Activated CD8-positive, alpha-beta memory T cell treated with anti-CD3 and anti-CD28 coated beads for 48 hours (primary cell): ENCODE measurements at regions not wholly inside any gene's neighbourhood (a gene's known extent, or its start where the extent isn't known, plus 50 kb on each side); places are given as distances from the start of the nearest gene placed in this dataset.

Experiments
- DNase-seq, 3 experiments: peaks; one replicate each; pipeline ENCODE4 v3.0.0-alpha.2; 2020; ENCODE audit warnings: low read depth in 2 of 3, low spot score in 2 of 3

DNA sequence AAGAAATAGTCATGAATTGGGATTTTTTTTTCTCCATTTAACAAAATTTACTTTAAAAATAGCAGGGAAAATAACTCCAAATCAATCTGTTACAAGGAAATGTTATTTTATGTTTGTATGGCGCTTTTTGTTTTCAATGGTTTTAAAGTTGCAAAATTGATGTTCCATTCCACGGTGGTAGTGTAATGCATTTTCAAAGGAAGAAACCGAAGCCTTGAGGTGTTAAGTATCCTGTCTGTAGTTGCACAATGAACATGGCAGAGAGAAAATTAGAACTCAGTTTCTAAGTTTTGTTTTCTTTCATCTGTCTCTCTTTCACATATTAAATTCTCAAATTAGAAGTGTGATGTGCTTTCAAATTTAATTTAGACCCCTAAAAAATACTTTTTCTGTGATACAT, 841.8 kb downstream of the USP25 start:
- no peak for DNase-seq

DNA sequence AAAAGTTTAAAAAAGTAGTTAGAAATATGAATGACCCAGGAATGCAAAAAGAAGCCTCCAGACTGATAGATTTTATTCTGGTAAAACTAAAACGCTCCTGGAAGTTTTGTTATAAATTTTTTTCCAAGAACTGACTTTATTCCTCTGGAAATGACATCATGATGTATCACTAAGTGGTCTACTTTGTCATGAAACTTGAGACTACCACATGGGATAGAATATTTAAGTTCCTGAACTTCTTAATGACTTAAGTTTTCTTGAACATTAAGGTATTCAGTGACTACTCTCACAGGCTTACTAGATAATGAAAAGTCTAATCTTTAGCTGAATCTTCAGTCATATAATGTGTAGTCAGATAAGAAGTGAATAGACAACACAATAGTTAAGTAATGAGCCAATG, 842.2 kb downstream of the USP25 start:
- DNase-seq: no peak

DNA sequence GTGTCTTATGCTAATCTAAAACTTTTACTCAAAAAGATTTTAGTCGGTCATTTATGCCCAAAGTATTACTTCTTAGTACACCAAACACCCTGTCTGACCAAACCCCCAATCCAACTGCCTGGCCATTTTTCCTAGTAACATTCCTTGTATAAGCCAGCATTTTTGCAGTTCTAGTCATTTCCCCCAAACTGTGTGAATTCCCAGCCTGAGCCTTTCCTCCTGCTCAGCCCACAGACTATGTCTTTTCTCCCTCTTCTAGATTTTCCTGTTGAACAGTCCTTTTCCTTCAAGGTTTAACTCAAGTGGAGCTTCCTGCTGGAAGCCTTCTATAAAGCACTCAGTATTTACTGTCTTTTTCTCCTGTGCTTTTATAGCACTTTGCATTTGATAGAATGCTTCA, 843.8 kb downstream of the USP25 start:
- DNase-seq: no peak

DNA sequence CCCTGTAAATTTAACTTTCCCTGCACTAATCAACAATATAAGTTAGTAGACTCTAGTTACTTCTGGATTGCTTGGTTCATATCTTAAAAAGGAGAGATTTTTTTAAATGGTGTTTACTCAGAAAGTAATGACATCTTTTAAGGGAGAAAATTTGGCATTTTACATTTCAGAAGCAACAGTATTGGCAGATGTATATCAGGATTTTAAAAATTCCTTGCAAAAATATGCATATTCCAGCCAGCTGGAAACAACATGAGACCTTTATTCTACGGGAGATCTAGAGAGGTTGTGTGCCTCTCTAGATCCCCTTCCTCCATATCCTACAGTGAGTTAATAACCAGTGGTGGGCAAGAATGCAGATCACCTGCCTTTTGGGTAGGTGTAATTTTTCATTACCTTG, 848.2 kb downstream of the USP25 start:
- no peak for DNase-seq

DNA sequence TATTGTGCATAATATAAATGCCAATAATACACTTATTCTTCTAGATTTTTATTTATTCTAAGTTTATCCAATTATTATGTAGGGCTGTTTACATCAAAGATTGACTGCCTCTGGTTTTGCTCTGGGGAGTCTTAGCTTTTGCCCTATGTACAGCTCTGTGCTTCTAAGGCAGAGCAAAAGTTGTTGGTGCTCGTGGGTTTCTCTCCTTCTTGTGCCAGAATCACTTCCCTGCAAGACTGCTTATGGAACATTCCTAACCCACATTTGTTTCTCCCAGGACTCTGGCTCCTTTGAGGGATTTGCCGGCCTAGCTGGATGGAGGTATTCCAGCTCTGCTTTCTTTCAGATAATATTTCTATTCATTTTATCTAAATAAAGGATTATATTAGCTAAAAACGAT, 849.1 kb downstream of the USP25 start:
- no peak for DNase-seq

DNA sequence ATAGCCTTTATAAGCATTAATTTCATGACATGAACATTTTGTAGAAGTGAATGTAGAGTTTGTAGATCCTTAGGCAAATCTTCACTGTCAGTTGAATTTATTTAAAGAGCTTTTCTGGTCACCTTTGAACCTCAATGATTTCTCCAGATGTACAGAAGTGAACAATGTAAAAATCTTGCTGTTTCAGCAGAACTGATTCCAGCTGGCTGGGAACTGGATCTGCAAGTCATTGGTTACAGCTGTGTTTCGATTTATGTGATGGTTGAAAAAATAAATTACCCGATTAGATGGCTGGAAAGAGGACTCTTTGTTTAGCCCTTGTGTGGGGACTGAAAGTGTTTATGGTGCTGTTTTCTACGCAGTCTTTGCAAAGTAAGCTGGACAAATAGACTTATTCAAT, 849.8 kb downstream of the USP25 start:
- no peak for DNase-seq

DNA sequence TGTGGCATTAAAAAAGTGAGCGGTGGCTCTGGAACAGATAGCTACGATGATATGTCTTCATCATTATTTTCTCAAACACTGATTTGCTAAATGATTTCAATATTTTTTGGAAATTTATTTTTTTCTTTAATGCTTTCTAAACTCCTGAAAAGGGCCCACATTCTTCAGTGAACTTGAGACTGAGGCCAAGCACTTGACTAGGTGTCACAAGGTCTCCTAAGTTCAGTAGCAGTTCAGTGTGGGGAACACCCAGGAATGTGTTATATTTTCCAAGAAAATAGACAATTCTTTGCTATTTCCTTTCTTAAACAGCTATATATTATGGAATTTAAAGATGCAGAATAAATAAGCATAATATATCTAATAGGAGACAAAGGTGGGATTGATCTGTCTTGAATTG, 850.9 kb downstream of the USP25 start:
- no peak for DNase-seq

DNA sequence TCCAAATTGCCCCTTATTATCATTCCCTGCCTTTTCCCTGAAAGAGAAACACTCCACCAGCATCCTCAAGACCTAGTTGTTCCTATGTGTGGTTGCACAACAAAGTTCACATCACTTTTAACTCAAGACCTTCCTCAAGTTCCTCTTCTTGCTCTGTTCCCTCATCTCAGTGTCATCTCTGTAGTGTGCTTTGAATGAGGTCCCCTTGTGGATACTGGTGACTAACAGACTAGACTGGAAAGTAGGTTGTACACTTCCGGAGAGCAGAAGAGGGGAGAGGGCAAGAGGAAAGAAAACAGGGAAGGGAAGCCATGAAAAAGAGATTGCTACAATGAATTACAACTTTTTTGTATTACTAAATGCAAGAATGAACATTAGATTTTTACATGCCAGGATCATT, 853.8 kb downstream of the USP25 start:
- no peak for DNase-seq

DNA sequence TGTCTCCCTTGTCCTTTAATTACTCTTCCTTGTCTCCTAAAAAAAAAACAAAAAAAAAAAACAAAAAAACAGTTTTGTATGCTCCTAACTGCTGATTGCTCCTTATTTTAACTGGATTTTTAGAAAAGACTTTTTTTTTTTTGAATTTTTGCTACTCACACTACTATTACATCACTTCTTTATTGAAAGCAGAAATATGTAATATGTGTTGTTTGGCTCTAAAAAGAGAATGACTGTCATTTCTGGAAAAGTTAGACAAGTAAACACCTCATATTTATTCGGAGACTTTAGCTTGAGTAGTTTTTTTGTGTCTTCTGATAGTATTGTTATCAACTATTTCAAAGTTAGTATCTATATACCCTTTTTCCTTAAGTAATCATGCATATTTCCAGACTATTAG, 855.0 kb downstream of the USP25 start:
- no peak for DNase-seq

DNA sequence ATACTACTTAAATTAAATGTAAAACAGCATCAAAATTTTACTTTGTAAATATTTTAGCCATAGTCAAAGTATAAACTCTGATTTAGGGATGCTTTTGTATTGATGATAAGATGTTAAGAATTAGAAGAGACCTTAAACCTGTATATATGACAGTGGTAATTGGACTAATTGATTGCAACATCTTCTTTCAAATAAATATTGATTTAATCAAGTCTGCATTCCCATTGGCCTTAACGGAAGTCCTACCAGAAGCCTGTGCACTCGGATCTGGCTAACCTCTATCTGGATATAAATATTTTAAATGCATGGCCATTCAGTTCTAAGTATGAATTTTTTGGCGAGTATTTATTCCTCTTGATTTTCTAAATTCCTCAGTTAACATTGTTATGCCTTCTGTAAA, 856.1 kb downstream of the USP25 start:
- DNase-seq: no peak

DNA sequence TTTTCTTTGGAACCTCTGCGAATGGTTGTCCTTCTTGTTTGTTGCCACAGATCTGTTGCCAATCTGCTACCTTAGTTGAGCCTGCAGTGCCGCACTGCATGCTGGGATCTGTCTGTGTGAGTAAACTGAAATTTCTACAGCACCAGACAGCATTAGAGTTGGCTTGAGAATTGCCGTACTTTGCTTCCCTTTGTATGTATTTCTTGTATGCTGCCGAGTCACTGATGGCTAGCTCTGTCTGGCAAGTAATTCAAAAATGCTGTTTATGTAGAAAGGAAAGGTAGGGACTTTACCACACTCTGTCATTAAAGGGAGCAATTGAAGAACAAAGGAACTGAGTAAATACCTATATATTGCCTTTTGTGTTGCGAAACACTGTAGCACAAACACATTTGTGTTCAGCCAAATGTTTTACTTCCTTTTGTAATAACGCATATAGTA, 857.4 kb downstream of the USP25 start:
- no peak for DNase-seq

DNA sequence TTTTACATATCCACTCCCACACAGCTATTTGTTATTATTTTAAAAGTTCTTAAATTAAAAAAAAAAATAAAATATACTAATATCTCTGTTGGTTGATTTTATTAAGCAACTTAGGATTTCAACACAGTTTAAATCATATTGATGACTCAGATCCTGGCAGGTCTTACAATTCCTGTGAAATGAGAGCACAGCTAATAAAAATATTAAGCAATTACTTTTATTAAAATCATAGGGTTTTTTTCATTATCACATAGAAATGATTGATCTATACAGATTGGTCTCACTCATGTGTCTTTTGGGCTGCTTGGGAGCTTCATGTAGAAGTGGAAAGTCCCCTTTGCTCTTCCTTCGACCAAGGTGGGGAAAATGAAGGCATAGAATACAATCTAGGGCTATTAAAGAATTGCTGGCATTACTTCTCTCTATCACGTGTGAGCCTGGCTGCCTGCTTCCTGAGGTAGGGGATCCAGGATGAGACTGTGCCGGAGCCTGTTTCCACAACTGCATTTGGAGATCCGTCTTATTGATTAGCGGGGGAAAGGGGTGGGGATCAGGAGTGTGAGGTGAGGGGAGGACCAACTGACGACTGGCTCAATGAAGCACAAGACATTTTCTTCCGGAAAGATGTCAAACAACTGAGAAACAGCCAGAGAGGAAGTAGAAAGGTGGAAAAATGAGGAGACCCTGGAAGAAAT, 858.0 kb downstream of the USP25 start:
- no peak for DNase-seq

DNA sequence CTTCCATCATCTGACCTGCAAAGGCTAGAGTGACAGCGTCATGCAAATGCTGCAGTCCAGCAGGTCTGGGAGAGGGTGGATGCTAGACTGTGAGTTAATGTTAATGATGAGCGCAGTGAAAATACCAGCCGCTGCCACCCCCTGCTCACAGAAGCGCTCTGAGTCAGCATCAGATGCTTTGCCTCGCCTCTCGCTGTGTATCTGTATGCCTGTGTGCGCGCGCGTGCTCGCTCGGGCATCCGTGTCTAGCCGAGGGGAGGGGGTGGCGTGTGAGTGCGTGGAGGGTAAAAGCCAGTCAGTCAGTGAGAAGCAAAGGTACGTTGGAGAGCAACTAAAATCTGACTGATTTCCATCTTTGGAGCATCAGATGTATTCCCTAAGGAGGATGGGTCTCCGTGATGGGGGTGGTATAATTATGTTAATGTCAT, 858.7 kb downstream of the USP25 start:
- no peak for DNase-seq

DNA sequence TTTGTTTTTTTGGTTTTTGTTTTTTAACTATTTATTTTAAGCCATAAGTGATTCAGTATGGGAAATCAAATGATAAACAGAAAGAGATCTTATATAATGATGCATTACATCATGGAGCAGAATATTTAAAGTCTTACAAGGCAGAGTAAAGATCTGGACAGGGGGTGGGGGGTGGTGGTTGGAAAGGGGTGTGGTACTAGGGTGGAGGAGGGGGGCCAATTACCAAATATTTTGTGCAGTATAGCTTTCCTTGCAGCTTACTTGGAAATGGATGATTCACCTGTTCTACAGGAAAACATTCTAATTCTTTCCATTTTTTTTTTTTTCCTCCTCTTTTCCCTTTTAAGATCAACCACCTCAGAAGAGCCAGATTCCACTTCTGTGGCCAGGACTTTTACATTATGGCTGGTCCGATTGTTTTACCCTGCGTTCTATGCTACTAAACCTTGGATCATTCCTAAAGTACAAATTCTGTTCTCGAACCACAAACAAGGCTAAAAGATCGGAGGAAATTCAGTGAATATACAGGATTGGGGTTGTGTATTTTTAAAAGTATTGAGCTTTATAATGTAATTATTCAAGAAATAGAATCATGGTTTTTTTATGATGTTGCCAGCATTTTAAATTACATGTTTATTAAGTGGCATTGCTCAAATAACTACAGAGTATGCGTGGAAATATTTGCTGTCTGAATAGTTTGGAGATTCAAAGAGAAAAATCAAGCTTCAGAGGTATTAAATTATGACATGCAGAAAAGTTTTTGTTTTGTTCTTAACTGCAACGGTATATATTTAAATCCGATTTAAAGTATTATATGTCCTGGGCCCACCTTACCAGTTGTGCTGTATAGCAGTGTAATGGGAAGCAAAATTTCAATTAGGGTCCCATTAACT, 859.5 kb downstream of the USP25 start:
- no peak for DNase-seq

DNA sequence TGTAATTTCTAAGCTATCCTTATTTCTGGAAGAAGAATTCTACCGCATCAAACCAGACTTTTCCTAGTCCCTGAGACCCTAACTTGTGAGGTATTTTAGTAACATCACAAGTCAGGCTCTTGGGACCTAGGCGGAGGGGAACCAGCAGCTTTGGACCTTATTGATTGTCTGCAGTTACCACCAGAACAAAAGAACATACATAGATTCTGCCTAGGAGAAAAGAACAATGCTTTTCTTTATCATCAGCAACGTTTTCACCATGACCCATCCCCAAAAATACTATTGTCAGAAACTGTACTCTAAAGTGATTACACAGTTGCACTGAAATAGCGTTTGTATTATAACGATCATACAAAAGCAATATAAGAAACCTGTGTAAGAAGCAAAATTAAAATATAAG, 860.4 kb downstream of the USP25 start:
- DNase-seq: no peak

DNA sequence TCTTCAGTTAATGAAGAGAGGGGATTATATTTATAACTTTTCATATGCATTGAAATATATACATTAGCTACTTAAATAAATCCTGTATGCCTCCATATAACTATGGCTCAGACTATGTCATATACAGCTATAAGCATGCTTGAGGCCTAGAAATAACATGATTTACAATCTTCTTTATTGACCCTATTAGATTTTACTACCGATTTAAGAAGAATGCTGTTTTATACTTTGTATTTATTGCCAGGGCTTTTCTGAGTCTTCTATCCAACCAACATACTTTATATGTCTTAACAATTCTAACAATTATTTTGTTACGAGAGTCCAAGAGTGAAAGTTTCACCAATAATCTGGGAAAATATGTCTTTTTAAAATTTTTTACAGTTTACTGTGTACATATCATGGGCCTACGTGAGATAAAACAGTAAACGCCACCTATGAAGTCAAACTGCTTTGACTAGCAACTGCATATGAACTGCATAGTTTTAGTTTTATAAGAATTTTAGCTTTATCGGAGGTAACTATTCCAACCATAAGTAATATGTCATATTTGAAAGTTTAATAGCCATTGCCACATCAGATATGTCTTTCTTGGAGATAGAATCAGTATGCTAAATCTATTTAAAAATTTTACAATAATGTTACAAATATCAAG, 861.0 kb downstream of the USP25 start:
- DNase-seq: no peak

DNA sequence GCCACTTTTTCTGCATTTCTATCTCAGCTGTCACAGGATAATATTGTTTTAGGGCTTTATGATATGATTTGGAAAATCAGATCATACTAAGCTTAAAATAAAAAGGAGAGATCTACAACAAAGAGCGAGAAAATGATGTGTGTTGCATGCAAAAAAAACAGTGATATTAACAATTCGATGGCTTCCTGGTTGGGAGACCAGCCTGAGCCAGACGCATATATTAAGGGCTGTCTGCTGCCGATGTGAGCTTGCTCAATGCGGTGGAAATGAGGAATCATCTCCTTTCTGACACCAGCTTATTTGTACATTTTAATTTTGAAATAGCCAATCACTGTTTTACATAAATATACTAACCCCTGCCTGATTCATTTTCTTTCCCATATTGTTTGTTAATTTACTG, 862.6 kb downstream of the USP25 start:
- DNase-seq: no peak

DNA sequence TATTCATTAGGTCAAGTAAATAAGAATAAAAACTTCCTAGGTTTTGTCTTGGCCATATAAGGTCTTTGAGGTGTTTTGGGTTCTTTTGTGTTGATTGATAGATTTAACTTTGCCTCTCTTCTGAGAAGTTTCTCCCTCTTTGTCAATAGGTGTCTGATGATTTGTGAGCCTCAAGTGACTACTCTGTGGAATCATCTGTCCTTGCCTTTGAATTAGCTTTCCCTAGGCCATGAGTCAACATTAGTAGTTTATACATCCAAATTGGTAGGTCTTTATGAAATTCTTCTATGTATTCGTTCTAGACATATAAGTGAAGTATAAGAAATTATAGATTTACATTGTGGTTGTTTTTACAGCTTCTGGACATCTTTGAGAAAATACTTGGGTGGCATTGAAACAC, 864.4 kb downstream of the USP25 start:
- no peak for DNase-seq

DNA sequence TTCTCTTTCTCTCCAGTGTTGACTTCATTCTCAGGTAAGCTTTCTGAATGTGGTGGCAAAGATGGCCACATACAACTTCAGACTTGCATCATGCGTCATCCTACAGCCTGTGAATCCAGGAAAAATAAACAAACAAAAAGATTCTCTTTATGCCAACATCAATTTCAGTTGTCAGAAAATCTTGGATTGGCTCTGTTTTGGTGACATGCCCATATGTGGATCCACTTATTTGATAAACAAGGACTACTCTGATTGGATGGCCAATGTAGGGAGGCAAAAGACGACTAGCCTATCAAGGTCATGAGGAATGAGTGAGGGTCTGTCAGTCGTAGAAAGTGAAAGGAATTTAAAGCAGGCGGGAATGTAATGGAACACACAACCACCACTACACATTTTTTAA, 866.6 kb downstream of the USP25 start:
- no peak for DNase-seq

DNA sequence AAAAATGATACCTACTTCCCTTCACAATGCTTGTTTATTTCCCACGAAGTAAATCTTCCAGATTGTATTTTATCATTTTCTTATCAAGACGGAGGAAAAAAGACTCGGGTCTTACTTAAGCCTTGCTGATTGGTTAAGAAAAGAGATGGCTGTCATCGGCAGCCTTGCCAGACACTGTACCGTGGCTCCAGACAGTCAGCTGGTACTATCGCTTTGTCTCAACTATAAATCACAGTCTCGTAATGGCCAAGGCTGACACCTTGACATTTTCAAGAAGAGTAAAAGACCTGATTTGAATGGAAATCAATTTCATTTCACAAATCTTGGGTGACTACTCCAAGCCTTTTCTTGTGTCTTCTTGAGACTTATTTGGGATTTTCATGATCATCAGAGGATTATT, 868.0 kb downstream of the USP25 start:
- DNase-seq: no peak

DNA sequence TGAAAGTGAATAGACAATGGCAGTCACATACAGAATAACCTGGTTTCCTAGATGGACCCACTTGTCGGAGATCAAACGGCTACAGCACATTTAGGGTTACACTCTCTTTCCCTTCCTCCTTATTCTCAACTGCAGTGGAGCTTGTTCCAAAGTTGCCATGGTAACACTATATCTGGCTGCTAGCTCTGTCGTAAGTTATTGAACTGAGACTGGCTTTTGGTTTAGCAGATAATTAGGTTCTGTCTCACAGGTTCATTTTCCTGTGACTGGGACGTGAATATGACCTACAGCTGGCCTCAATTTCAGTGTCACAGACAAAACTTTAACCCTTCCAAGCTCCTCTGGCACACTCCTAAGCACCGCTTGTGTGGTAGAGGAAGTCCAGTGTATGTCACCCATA, 875.8 kb downstream of the USP25 start:
- no peak for DNase-seq

DNA sequence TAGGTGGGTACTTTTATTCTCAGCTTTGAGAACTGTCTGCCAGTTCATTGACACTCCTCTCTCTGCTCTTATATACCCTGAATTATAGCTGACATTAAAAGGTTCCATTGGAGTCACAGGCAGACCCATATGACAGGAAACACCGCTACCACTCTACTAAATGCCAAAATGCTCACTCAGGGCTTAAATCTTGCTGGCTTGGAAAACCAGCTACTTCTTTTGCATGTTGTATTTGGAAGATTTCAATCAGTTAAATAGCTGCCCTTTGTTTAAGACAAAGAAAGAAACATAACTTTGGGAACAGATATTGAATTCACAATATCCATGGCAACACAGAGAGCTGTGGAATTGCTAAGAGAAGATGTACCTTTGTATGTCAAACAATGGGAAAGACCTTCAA, 876.5 kb downstream of the USP25 start:
- no peak for DNase-seq
